Naive thymus-derived CD8-positive, alpha-beta T cell (primary cell): ENCODE measurements at regions not wholly inside any gene's neighbourhood (a gene's known extent, or its start where the extent isn't known, plus 50 kb on each side); places are given as distances from the start of the nearest gene placed in this dataset.
"Not testable (repeated sequence)": the region's sequence is repeated elsewhere in the genome, so short reads cannot be mapped to it uniquely, and the experiment has no call there.

Experiments
- ATAC-seq, 2 donors: fragments of 150-1000 bp; cut with Tn5 transposase in 1 of 2; sonication (Bioruptor Pico), chemical (Tn5 transposase) in 1 of 2; 1 replicate in 1 of 2; 2 replicates in 1 of 2; pipeline ENCODE4 v1.10.0; 2021; ENCODE audit warnings: mild to moderate bottlenecking in 2 of 2, moderate library complexity in 2 of 2
- POLR2A ChIA-PET: fragments of 350-600 bp; sonication (Branson Sonifier 250); formaldehyde crosslinking; loops from one replicate; lab custom pipeline; 2021; ENCODE audit warnings: antibody characterized with exemption; lab: Charles Lee
- DNase-seq, 10 donors: peaks; one replicate each; pipeline versions ENCODE4 v3.0.0 to v3.0.0-alpha.2; 2020 to 2022
- H3K27ac Mint-ChIP-seq, 10 donors: one replicate each; pipeline ENCODE4 v1.8.0; 2020 to 2022; ENCODE audit warnings: mild to moderate bottlenecking in 10 of 10, mixed read lengths in 10 of 10, moderate library complexity in 4 of 10, inconsistent platforms in 1 of 10
- H3K27me3 Mint-ChIP-seq, 5 donors: one replicate each; pipeline ENCODE4 v1.8.0; 2021 to 2022; ENCODE audit warnings: mixed read lengths in 5 of 5
- H3K36me3 Mint-ChIP-seq, 3 donors: one replicate each; pipeline ENCODE4 v1.8.0; 2020 to 2022; ENCODE audit warnings: mixed read lengths in 3 of 3, mild to moderate bottlenecking in 2 of 3, inconsistent platforms in 1 of 3
- H3K4me1 Mint-ChIP-seq, 4 donors: one replicate each; pipeline ENCODE4 v1.8.0; 2021 to 2022; ENCODE audit warnings: mixed read lengths in 4 of 4
- H3K4me3 Mint-ChIP-seq, 10 donors: one replicate each; pipeline ENCODE4 v1.8.0; 2020 to 2022; ENCODE audit warnings: mild to moderate bottlenecking in 10 of 10, mixed read lengths in 10 of 10, moderate library complexity in 6 of 10, inconsistent platforms in 1 of 10
- H3K9me3 Mint-ChIP-seq, 9 donors: one replicate each; pipeline ENCODE4 v1.8.0; 2020 to 2022; ENCODE audit warnings: mixed read lengths in 9 of 9, mild to moderate bottlenecking in 3 of 9, inconsistent platforms in 1 of 9, moderate library complexity in 1 of 9

DNA sequence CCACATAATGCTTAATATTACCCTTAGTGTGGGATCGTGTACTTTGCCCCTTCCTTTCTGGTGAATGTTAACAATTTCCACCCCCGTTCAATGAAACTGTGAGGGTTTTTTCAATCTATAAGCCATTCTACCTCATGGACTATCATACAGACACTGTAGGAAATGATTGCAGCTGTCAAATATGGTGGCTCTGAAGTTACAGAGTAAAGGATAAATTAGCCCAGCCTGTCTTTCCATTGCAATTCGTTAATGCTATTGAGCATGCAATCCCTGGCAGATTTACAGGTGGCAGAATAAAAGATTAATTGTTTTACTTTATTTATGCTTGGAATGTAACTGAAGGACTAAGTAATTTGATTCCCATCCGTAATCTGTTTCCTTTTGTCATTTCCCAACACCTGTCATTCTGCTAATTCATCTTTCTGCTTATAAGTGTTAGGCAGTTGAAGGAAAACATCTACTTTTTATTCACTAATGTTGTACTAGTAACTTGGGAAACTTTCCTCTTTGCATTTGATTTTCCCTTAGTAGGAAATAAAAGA, 1211.6 kb upstream of the LRRN3 start:
- H3K4me3 Mint-ChIP-seq: no peak overlapping the region
- H3K36me3 Mint-ChIP-seq: no peaks in the 10 kb centered on the region
- H3K4me1 Mint-ChIP-seq: no peaks in the 10 kb centered on the region
- H3K9me3 Mint-ChIP-seq: no peaks in the 10 kb centered on the region
- ATAC-seq (no peak), DNase-seq (no peak)
- POLR2A ChIA-PET: no interaction called here
- H3K27ac Mint-ChIP-seq: no peak overlapping the region
- peaks cover 0 to 8% (median 7%) of the 10 kb centered on the region in 5 donors for H3K27me3 Mint-ChIP-seq

DNA sequence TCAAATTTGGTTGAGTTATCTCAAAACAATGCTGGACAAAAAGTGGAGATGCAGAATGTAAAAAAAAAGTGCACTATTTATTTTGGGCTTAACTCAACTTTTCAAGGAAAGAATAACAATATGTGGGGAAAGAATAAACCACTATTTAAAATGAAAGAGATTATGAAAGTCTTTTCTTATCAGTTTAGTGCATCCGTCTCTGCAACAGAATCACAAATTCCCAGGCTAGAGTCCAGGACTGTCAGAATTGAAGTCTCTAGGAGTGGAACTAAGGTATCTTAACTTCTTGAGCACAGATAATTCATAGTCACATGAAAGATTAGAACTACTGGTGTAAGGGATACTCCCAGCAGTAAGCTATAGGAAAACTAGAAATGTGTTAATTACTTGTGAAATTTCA, 1200.3 kb upstream of the LRRN3 start:
- Mint-ChIP-seq H3K4me1 (no peaks in the 10 kb centered on the region), H3K27me3 (peaks cover 0 to 2% (median 0%) of the 10 kb centered on the region in 5 donors), H3K36me3 (no peaks in the 10 kb centered on the region), H3K9me3 (peaks cover 0 to 4% (median 0%) of the 10 kb centered on the region in 9 donors), H3K4me3 (no peak overlapping the region), H3K27ac (no peak overlapping the region)
- DNase-seq (no peak), ATAC-seq (no peak)
- POLR2A ChIA-PET: no interaction called here

DNA sequence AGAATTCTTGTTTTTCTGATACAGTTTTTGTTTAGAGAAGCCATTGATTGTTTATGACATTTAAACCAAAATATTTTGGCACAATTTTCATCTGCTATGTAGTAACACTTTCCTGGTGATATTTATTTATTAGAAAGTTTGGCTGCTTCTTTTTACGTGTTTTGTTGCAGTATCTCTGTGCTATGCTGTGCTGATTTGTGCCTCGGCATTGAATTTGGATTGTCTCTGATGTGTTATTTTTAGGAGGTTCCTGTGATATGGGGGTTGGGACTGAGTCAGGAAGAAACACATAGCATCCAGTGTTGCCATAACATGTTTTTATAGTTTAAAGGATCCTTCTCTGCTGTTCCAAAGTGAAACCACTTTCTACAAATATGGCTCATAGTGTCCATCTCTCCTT, 1197.7 kb upstream of the LRRN3 start:
- Mint-ChIP-seq H3K4me3 (no peak overlapping the region), H3K27ac (no peak overlapping the region), H3K27me3 (peaks cover 0 to 4% (median 0%) of the 10 kb centered on the region in 5 donors), H3K9me3 (peaks cover 0 to 4% (median 0%) of the 10 kb centered on the region in 9 donors), H3K4me1 (no peaks in the 10 kb centered on the region), H3K36me3 (no peaks in the 10 kb centered on the region)
- ATAC-seq (no peak), DNase-seq (no peak)
- POLR2A ChIA-PET: no interaction called here

DNA sequence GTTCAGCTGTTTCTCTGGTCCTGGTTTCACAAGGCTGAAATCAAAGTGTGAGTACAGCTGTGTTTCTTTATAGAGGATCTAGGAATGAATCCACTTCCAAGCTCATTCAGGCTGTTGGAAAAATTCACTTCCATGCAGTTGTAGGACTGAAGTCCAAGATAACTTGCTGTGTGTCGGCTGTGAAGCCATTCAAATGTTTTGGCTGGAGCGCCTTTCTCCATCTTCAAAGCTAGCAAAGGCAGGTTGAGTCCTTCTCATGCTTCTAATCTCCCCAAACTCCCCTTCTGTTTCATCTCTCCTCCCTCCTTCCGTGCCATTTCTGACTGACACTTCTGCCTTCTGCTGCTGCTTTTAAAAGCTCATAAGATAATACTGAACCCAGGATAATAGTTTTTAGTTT, 1195.4 kb upstream of the LRRN3 start:
- H3K27me3 Mint-ChIP-seq: peaks cover 0 to 4% (median 0%) of the 10 kb centered on the region in 5 donors
- no peaks in the 10 kb centered on the region for H3K9me3 Mint-ChIP-seq
- H3K36me3 Mint-ChIP-seq: no peaks in the 10 kb centered on the region
- H3K4me1 Mint-ChIP-seq: no peaks in the 10 kb centered on the region
- DNase-seq (no peak), ATAC-seq (no peak)
- POLR2A ChIA-PET: no interaction called here
- no peak overlapping the region for H3K27ac Mint-ChIP-seq
- no peak overlapping the region for H3K4me3 Mint-ChIP-seq

DNA sequence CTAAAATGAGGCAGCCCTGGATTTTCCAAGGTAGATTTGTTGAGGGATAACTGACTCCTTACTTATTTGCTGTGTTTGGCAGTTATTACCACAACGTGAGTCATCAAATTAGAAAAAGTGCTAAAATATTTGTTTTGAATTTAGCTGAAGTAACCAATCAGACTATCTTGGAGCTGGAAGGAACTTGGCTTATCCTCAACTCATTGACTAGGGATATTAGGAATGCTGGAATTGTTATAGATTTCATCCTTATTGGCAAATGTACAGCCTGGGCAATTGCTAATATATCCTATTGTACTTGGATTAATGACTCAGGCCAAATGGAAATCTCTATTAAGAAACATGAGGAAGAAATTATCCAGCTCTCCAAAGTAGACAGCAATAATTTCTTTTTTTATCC, 1189.0 kb upstream of the LRRN3 start:
- no peaks in the 10 kb centered on the region for H3K27me3 Mint-ChIP-seq
- no peak overlapping the region for H3K27ac Mint-ChIP-seq
- no peaks in the 10 kb centered on the region for H3K36me3 Mint-ChIP-seq
- no peaks in the 10 kb centered on the region for H3K4me1 Mint-ChIP-seq
- POLR2A ChIA-PET: no interaction called here
- H3K4me3 Mint-ChIP-seq: no peak overlapping the region
- ATAC-seq (no peak), DNase-seq (no peak)
- H3K9me3 Mint-ChIP-seq: no peaks in the 10 kb centered on the region

DNA sequence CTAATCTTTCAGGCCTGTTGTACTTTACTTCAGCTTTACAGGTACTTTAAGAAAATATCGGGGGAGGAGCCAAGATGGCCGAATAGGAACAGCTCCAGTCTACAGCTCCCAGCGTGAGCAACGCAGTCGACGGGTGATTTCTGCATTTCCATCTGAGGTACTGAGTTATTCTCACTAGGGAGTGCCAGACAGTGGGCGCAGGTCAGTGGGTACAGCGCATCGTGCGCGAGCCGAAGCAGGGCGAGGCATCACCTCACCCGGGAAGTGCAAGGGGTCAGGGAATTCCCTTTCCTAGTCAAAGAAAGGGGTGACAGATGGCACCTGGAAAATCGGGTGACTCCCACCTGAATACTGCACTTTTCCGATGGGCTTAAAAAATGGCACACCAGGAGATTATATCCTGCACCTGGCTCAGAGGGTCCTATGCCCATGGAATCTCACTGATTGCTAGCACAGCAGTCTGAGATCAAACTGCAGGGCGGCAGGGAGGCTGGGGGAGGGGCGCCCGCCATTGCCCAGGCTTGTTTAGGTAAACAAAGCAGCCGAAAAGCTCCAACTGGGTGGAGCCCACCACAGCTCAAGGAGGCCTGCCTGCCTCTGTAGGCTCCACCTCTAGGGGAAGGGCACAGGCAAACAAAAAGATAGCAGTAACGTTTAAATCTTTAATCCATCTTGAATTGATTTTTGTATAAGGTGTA, 1185.4 kb upstream of the LRRN3 start:
- ATAC-seq, H3K27me3 Mint-ChIP-seq, H3K4me3 Mint-ChIP-seq, H3K4me1 Mint-ChIP-seq, DNase-seq, POLR2A ChIA-PET, H3K36me3 Mint-ChIP-seq, H3K27ac Mint-ChIP-seq: not testable (repeated sequence)
- peaks cover 0 to 17% (median 6%) of the 10 kb centered on the region in 9 donors for H3K9me3 Mint-ChIP-seq

DNA sequence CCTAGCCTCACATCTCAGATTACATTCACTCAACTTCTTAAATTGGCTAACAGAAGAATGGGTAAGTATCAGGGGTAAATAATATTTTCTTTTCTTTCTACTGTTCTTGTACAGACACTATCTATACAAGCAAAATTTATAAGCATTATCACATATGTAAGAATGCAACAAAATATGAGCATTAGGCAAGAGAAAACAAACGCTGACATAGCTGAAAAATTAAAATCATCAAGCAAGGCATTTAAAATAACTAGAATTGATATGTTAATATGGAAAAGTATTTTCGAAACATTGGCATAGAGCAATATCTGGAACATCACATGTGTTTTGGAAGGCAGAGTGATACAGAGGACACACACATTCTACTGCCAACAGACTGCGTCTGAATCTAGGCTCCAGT, 1175.3 kb upstream of the LRRN3 start:
- peaks cover 0 to 9% (median 3%) of the 10 kb centered on the region in 9 donors for H3K9me3 Mint-ChIP-seq
- H3K4me1 Mint-ChIP-seq: no peaks in the 10 kb centered on the region
- POLR2A ChIA-PET: no interaction called here
- DNase-seq: no peak
- H3K4me3 Mint-ChIP-seq: no peak overlapping the region
- no peak overlapping the region for H3K27ac Mint-ChIP-seq
- no peak for ATAC-seq
- H3K27me3 Mint-ChIP-seq: no peaks in the 10 kb centered on the region
- H3K36me3 Mint-ChIP-seq: no peaks in the 10 kb centered on the region

DNA sequence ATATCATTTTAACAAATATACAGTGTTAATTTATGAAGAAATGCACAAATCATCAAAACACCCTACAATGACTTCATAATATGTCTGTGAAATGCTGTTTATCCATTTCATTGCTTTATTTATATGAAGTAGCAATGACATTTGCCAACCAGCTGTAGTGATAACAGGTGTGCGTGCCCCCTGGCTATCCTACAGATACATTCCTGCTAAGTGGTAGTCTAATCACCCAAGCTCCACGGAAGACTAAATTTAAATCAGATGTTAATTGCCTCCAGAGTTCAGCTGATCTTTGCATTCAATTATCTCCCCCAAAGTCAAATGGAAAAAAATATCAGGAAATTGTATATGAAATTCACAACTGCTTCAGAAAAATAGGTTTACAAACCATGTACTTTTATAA, 1164.2 kb upstream of the LRRN3 start:
- POLR2A ChIA-PET: no interaction called here
- H3K27me3 Mint-ChIP-seq: peaks cover 0 to 12% (median 4%) of the 10 kb centered on the region in 5 donors
- no peaks in the 10 kb centered on the region for H3K4me1 Mint-ChIP-seq
- no peak for ATAC-seq
- no peak for DNase-seq
- H3K27ac Mint-ChIP-seq: no peak overlapping the region
- peaks cover 0 to 11% (median 0%) of the 10 kb centered on the region in 3 donors for H3K36me3 Mint-ChIP-seq
- H3K9me3 Mint-ChIP-seq: peaks cover 0 to 24% (median 10%) of the 10 kb centered on the region in 9 donors
- H3K4me3 Mint-ChIP-seq: no peak overlapping the region

DNA sequence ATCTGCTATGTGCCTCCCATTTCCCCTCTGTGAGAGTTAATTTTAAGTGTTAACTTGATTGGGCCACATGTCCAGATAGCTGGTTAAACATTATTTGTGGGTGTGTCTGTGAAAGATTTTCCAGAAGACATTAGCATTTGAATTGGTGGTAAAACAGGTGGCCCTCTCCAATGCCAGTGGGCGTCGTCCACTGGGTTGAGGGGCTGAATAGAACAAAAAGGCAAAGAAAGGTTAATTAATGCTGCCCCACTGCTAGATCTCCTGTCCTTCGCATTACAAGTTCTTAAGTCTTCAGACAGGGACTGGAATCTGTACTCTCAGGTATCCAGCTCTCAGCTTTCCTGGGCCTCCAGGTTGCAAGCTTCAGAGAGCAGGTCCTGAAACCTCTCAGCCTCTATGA, 1160.9 kb upstream of the LRRN3 start:
- H3K27ac Mint-ChIP-seq: no peak overlapping the region
- no peak for ATAC-seq
- peaks cover 0 to 9% (median 0%) of the 10 kb centered on the region in 5 donors for H3K27me3 Mint-ChIP-seq
- POLR2A ChIA-PET: no interaction called here
- H3K4me1 Mint-ChIP-seq: peaks cover 0 to 1% (median 0%) of the 10 kb centered on the region in 4 donors
- no peaks in the 10 kb centered on the region for H3K36me3 Mint-ChIP-seq
- no peak for DNase-seq
- peaks cover 0 to 5% (median 0%) of the 10 kb centered on the region in 9 donors for H3K9me3 Mint-ChIP-seq
- H3K4me3 Mint-ChIP-seq: no peak overlapping the region

DNA sequence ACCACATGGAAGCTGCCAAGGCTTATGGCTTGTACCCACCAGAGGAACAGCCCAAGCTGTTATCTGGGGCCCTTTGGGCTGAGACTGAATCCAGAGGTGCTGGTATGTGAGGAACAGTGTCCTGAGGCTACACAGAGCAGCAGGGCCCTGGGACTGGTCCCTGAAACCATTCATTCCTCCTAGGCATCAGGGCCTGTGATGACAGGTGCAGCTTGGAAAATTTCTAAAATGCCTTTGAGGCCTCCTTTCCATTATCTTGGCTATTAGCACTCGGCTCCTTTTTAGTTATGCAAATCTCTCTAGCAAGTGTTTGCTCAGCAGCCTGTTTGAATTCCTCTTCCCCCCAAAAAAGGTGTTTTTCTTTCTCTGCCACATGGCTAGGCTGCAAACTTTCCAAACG, 1151.7 kb upstream of the LRRN3 start:
- Mint-ChIP-seq H3K27ac (no peak overlapping the region), H3K36me3 (peaks cover 0 to 5% (median 0%) of the 10 kb centered on the region in 3 donors), H3K4me3 (no peak overlapping the region), H3K9me3 (peaks cover 0 to 20% (median 0%) of the 10 kb centered on the region in 9 donors), H3K27me3 (peaks cover 0 to 25% (median 2%) of the 10 kb centered on the region in 5 donors), H3K4me1 (no peaks in the 10 kb centered on the region)
- no peak for ATAC-seq
- no peak for DNase-seq
- POLR2A ChIA-PET: no interaction called here

DNA sequence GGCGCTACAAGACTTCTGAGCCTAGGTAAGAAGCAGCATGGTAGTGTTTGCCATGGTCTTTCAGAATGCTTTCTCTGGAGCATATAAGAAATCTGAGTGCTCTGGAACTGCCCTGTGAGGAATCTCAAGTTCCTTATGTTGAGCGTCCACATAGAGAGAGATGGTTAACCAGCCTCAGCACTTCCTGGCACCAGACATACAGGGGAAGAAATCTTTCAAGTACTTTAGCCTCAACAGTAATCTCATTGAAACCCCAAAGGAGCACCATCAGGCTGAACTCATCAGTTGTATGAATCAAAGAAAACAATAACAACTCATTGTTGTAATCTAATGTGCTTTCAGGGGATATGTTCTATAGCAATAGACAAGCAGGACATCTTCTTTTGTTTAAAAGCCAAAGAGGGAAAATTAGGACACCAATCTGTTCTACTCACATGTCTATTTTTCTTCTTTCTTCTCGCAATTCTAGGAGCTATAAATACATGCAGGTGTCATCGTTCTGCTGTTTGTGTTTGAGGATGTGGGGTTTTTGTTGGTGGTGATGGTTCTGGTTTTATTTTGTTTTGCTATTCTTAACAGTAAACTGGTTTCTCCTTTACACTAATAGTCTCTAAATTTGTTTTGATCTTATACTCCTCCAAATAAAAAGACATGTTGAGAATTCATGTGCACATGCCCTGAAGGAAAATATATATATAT, 1145.0 kb upstream of the LRRN3 start:
- H3K4me3 Mint-ChIP-seq: no peak overlapping the region
- POLR2A ChIA-PET: no interaction called here
- DNase-seq (no peak), ATAC-seq (no peak)
- peaks cover 0 to 4% (median 2%) of the 10 kb centered on the region in 5 donors for H3K27me3 Mint-ChIP-seq
- peaks cover 0 to 5% (median 0%) of the 10 kb centered on the region in 9 donors for H3K9me3 Mint-ChIP-seq
- no peaks in the 10 kb centered on the region for H3K4me1 Mint-ChIP-seq
- no peak overlapping the region for H3K27ac Mint-ChIP-seq
- no peaks in the 10 kb centered on the region for H3K36me3 Mint-ChIP-seq

DNA sequence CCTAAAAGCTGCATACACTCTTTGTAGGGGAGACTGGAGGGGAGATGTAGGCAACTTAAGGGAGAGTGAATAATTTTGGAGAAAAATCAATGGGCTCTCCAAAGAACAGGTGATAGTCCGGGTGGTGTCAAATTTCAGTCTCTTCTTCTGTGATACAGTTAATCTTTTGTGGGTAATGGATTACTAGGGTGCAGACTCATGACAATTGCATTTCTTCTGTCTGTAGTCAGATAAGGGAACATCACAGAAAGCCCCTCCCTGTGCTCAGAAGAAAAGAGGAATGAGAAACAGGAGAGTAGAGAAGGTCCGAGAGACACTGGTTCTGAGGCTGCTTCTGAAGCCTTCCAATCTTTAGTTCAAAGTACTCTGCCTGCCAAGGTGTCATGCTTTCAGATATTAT, 1140.7 kb upstream of the LRRN3 start:
- no peaks in the 10 kb centered on the region for H3K36me3 Mint-ChIP-seq
- H3K27ac Mint-ChIP-seq: no peak overlapping the region
- H3K4me3 Mint-ChIP-seq: no peak overlapping the region
- peaks cover 0 to 7% (median 3%) of the 10 kb centered on the region in 5 donors for H3K27me3 Mint-ChIP-seq
- POLR2A ChIA-PET: no interaction called here
- ATAC-seq (no peak), DNase-seq (no peak)
- H3K9me3 Mint-ChIP-seq: peaks cover 0 to 2% (median 0%) of the 10 kb centered on the region in 9 donors
- no peaks in the 10 kb centered on the region for H3K4me1 Mint-ChIP-seq

DNA sequence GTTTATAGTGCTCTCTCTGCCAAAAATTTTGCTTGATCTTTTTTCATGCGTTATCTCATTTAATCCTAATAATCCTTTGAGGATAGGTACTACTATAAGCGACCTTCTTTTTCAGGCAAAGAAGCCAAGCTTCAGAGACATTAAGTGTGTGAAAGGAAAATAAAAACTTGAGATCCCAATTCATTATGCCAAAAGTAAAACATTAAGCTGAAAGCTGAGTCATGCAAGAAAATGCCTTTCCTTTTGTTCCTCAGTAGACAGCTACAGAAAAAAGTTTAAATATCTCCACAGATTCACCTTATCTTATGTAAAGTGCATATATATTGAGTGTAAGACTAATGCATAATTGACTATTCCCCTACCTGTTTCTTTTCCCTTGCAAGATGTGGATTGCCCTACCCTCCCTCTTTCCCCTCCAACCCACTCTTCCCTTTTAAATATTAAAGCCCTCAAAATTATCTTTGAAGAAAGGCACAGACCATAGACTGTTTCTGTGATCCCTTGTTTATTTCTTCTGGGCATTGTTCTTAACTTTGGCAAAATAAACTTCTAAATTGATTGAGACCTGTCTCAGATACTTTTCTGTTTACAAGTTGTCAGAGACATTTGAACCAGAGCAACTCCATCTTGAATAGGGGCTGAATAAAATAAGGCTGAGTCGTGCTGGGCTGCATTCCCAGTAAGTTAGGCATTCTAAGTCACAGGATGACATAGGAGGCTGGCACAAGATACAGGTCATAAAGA, 1139.9 kb upstream of the LRRN3 start:
- no peaks in the 10 kb centered on the region for H3K36me3 Mint-ChIP-seq
- H3K4me3 Mint-ChIP-seq: no peak overlapping the region
- DNase-seq: no peak
- no peak overlapping the region for H3K27ac Mint-ChIP-seq
- no peak for ATAC-seq
- POLR2A ChIA-PET: no interaction called here
- peaks cover 0 to 2% (median 0%) of the 10 kb centered on the region in 9 donors for H3K9me3 Mint-ChIP-seq
- H3K4me1 Mint-ChIP-seq: no peaks in the 10 kb centered on the region
- H3K27me3 Mint-ChIP-seq: peaks cover 0 to 7% (median 3%) of the 10 kb centered on the region in 5 donors
